Type B pancreatic cell (in vitro differentiated cells): ENCODE measurements at regions not wholly inside any gene's neighbourhood (a gene's known extent, or its start where the extent isn't known, plus 50 kb on each side); places are given as distances from the start of the nearest gene placed in this dataset.

Experiments used
- DNase-seq: peaks from one replicate; pipeline ENCODE4 v3.0.0; 2021; ENCODE audit warnings: mixed read lengths; ENCODE audit not compliant: unreplicated experiment; ENCODE audit errors: extremely low spot score
- H3K27ac Mint-ChIP-seq: 2 replicates; pipeline ENCODE4 v1.8.0; 2021; ENCODE audit warnings: mild to moderate bottlenecking, mixed read lengths
- H3K27me3 Mint-ChIP-seq: 2 replicates; pipeline ENCODE4 v1.8.0; 2021; ENCODE audit warnings: mixed read lengths
- H3K36me3 Mint-ChIP-seq: 2 replicates; pipeline ENCODE4 v1.8.0; 2021; ENCODE audit warnings: mixed read lengths
- H3K4me1 Mint-ChIP-seq: one replicate; pipeline ENCODE4 v1.8.0; 2021; ENCODE audit warnings: mixed read lengths; ENCODE audit not compliant: unreplicated experiment
- H3K4me3 Mint-ChIP-seq: 2 replicates; pipeline ENCODE4 v1.8.0; 2021; ENCODE audit warnings: mild to moderate bottlenecking, mixed read lengths
- H3K9me3 Mint-ChIP-seq: 2 replicates; pipeline ENCODE4 v1.8.0; 2021; ENCODE audit warnings: mixed read lengths
- TF ChIP-seq, protein P1 (sequence below): fragments of 200-600 bp; sonication (generic); conservative IDR thresholded peaks from 2 replicates; pipeline ENCODE4 v1.5.0; 2021; ENCODE audit warnings: antibody characterized with exemption, mild to moderate bottlenecking

- DNase-seq, result no peak
- H3K4me3 Mint-ChIP-seq, result peak overlapping the region; percentile 43
- peaks cover 9% of the 10 kb centered on the region for H3K9me3 Mint-ChIP-seq
- peak overlapping the region; percentile 74 for H3K27ac Mint-ChIP-seq
- H3K4me1 Mint-ChIP-seq, result peaks cover 72% of the 10 kb centered on the region
- TF ChIP-seq, protein P1, sequence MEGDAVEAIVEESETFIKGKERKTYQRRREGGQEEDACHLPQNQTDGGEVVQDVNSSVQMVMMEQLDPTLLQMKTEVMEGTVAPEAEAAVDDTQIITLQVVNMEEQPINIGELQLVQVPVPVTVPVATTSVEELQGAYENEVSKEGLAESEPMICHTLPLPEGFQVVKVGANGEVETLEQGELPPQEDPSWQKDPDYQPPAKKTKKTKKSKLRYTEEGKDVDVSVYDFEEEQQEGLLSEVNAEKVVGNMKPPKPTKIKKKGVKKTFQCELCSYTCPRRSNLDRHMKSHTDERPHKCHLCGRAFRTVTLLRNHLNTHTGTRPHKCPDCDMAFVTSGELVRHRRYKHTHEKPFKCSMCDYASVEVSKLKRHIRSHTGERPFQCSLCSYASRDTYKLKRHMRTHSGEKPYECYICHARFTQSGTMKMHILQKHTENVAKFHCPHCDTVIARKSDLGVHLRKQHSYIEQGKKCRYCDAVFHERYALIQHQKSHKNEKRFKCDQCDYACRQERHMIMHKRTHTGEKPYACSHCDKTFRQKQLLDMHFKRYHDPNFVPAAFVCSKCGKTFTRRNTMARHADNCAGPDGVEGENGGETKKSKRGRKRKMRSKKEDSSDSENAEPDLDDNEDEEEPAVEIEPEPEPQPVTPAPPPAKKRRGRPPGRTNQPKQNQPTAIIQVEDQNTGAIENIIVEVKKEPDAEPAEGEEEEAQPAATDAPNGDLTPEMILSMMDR, result no peak
- H3K36me3 Mint-ChIP-seq, result peaks cover 11% of the 10 kb centered on the region
- no peaks in the 10 kb centered on the region for H3K27me3 Mint-ChIP-seq
These were observed 394.7 kb downstream of the SOX9 start for GRCh38 chr17:72515291-72516065.

DNA sequence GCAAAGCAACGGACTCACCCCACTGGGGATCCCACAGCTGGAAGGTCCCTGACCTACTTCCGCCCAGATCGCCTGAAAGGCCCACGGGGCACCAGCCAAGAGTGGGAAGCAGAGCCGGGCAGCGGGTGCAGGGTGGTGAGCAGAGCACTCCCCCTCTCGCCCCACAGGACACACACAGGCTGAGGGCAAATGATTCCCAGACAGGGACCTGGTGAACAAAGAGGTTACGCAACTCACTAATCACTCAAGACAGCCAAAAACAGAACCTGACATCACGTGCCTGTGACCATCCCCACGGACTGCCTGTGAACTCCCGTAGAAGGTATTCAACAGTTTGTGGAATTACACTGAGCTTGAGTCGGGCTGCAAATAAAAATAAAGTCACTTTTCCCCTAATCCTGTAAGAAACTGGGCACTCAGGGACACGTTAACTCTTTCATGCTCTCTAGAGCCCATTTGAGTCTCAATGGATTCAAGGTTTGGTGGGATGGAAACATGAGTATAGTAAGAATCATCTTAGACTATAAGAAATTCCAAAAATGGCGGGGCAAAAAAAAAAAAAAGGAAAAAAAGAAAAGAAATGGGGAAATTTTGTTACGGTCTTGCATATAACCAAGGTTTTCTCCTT lies 396.1 kb downstream of the SOX9 start:
- H3K9me3 Mint-ChIP-seq, result peaks cover 9% of the 10 kb centered on the region
- H3K36me3 Mint-ChIP-seq, result peaks cover 11% of the 10 kb centered on the region
- H3K27me3 Mint-ChIP-seq, result no peaks in the 10 kb centered on the region
- H3K4me1 Mint-ChIP-seq, result peaks cover 58% of the 10 kb centered on the region
- no peak for DNase-seq
- H3K27ac Mint-ChIP-seq, result peak overlapping the region; percentile 82
- H3K4me3 Mint-ChIP-seq, result peak overlapping the region; percentile 73
- TF ChIP-seq, protein P1, result no peak

DNA sequence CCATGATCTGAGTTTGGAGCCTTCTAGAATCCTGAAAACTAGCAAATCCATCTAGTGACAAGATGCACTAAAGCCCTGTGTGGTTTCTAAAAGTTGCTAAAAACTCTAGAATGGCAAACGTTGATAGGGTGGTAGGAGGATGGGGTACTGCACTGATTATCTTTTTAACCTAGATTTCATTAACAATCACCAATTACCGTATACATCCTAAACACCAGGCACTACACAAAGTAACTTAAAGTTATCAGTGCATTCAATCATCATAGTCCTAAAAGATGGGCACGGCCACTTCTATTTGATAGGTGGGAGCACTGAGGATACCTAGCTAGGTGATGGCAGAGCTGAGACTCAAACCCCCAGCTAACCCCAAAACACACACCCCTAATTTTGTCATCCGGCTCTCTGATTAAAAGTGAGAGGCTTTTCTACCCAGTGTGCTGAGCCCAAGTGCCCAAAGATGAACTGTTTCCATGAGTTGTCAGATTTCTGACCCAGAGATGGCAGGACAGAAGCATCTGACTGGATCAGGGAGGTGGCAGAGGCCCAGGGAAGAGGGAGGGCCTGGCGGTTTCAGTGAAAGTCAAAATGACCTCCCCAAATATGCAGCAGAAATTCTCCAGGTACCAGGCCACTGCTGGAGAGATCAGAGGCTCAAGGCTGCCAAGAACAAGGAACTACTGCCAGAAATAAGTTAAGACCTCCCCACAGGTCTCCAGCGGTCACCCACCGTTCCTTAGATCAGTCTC lies 396.8 kb downstream of the SOX9 start:
- Mint-ChIP-seq H3K27ac (peak overlapping the region; percentile 82), H3K4me3 (peak overlapping the region; percentile 73), H3K4me1 (peaks cover 58% of the 10 kb centered on the region), H3K27me3 (no peaks in the 10 kb centered on the region), H3K36me3 (peaks cover 11% of the 10 kb centered on the region), H3K9me3 (peaks cover 9% of the 10 kb centered on the region)
- DNase-seq, result no peak
- TF ChIP-seq, protein P1, result no peak

- peaks cover 59% of the 10 kb centered on the region for H3K4me1 Mint-ChIP-seq
- TF ChIP-seq, protein P1, result no peak
- H3K27me3 Mint-ChIP-seq, result no peaks in the 10 kb centered on the region
- peaks cover 11% of the 10 kb centered on the region for H3K36me3 Mint-ChIP-seq
- peak overlapping the region; percentile 82 for H3K27ac Mint-ChIP-seq
- DNase-seq, result no peak
- H3K9me3 Mint-ChIP-seq, result peaks cover 9% of the 10 kb centered on the region
- H3K4me3 Mint-ChIP-seq, result peak overlapping the region; percentile 71
These were observed 397.4 kb downstream of the SOX9 start for GRCh38 chr17:72518159-72518732.

GRCh38 chr17:72518753-72519597 lies 398.2 kb downstream of the SOX9 start:
- H3K27me3 Mint-ChIP-seq, result no peaks in the 10 kb centered on the region
- peaks cover 62% of the 10 kb centered on the region for H3K4me1 Mint-ChIP-seq
- TF ChIP-seq, protein P1, result no peak
- DNase-seq, result no peak
- peaks cover 9% of the 10 kb centered on the region for H3K9me3 Mint-ChIP-seq
- H3K27ac Mint-ChIP-seq, result peak overlapping the region; percentile 82
- peak overlapping the region; percentile 71 for H3K4me3 Mint-ChIP-seq
- H3K36me3 Mint-ChIP-seq, result peaks cover 10% of the 10 kb centered on the region
